ENCODE measurements at regions not wholly inside any gene's neighbourhood (a gene's known extent, or its start where the extent isn't known, plus 50 kb on each side); places are given as distances from the start of the nearest gene placed in this dataset.
A peak's percentile ranks its signal among the peaks of the same experiment; 100 is the strongest.

DNA sequence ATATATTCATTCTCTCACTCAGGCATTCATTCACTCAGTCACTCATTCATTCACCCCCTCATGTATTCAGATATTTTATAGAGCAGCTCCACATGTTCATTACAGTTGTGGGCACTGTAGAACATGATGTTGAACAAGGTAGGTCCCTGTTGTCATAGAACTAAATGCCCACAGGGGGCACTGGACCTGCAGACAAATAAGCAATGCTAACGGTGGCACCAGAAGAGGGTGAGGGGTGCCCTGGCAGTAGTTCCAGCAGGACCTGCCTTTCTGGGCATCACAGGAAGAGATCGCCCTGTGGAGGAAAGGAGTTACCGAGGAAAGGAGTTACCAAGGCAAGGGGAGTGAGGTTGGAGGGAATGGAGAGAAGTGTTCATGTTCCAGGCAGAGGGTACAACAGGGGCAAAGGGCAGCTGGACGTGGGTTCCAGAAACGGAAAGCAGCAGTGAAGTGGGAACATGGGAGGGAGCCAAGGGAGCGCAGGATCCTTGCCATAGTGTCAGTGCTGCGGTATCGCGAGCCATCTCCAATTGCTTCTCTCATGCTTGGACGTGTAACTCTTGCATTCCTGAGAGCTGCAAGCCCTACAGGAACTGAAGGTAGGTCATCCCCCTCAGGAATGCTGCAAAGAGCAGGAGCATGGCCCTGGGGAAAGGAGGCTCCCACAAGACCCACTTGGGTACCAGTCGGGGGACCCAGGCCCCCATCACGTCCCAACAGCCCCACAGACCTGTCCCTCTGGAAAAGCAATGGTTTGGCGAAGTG lies 128.2 kb downstream of the EDN3 start:
- intact Hi-C loops (cut with DNase I) = no loop called here
- DNase-seq = no peak

DNA sequence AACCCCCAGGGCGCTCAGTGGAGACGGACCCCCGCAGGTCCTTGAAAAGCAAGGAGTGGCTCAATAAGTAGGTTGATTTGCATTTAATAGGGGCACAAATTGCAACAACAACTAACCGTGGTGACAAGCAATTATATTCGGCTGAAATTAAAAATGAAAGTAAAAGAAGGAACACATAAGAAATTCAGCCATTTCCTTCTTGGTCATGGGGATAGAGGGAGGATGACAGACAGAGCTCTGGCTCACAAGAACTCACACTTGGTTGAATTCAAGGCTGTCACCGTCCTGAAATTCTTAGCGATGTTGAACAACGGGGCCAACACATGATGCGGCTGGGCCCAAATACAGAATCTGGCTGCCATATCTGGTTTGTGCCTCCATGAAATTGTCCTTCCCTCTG lies 129.0 kb downstream of the EDN3 start:
- intact Hi-C loops (cut with DNase I) = no loop called here
- no peak for DNase-seq

GRCh38 chr20:59431014-59431413 lies 130.6 kb downstream of the EDN3 start:
- intact Hi-C loops (cut with DNase I) = no loop called here
- DNase-seq = no peak

GRCh38 chr20:59434960-59435359 lies 134.5 kb downstream of the EDN3 start:
- no peak for DNase-seq
- intact Hi-C loops (cut with DNase I) = no loop called here

- no peak for DNase-seq
- intact Hi-C loops (cut with DNase I) = no loop called here
Observed at GRCh38 chr20:59435518-59435917, 135.1 kb downstream of the EDN3 start.

DNA sequence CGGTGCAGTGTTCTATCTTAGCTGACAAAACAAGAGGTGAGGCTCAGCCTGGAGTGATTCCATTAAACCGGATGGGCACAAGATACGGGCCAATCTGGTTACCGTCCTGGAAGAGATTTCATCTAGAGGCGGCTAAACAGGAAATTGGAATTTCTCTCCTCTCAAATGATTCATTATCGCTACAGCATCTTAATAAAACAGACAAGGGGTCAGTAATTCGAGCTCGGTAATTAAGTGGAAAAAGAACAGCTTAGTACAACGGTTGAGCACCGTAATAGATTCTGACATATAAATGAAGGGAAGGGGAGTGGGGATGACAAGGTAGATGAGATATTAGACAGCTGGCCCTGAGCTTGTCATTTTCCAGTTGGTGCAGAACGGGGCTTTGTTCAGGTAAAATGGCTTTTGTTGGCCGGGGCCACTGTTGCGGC lies 137.2 kb downstream of the EDN3 start:
- intact Hi-C loops (cut with DNase I) = no loop called here
- DNase-seq = no peak

DNA sequence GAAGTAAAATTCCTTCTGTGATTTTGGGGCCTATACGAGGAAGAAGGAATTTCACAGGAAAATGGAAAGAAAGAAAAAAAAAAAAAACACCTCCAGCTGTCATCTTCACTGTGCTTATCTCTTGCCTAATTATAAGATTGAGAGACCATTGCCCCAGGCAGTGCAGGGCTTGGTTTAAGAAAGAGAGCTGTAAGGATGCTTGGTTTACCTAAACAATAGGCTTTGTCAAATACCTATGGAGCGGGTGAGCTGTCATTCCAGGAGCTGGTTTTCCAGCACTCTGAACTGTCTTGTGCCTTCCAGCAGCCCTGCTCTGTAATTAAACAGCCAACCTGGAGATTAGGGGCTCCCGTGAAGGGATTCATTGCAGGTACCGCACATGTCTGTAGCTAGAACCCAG lies 137.8 kb downstream of the EDN3 start:
- intact Hi-C loops (cut with DNase I) = no loop called here

DNA sequence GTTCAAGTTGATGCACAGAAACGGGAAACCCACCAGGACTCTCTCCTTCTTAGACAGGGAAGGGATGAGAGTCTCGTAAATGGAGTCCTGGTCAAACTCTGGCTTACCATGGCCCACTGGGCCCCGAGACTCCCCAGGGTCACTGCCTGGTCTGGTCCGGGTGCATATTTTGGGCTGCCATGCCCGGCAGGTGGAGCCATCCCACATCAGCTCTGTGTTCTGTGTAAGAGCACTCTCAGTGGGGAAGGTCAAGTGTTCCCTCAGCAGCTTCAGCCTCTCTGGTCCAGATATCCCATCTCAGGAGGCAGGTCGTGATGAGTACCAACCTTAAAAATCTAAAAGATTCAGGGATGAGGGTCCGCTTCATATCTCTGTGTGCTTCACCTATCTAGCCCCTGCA lies 138.8 kb downstream of the EDN3 start:
- intact Hi-C loops (cut with DNase I) = no loop called here
- DNase-seq = no peak

More for the DNA sequence above, 137.8 kb downstream of the EDN3 start:
- DNase-seq = no peak

GRCh38 chr20:59441306-59441705 lies 140.9 kb downstream of the EDN3 start:
- intact Hi-C loops (cut with DNase I) = no loop called here
- DNase-seq = no peak

GRCh38 chr20:59441860-59442810 lies 141.7 kb downstream of the EDN3 start:
- intact Hi-C loops (cut with DNase I) = no loop called here
- no peak for DNase-seq

DNA sequence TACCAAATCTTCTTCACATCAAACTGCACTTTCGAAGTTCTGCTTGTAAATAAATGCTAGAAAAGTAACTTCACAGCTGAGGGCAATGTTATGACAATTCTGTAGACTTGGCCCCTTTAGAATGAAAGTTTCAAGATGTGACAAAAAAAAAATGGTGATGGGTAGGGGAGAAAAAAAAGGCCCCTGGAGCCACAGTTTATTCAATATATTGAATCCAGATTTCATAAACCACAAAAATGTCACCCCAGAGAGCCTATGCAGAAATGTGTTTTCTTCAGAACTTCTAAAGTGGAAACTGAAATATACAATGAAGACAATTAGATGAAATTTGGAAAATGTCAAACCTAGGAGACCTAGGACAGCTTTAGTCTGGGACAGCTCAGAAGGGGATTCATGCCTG lies 143.1 kb downstream of the EDN3 start:
- DNase-seq = no peak
- intact Hi-C loops (cut with DNase I) = no loop called here

- no peak for DNase-seq
- intact Hi-C loops (cut with DNase I) = no loop called here
Observed at GRCh38 chr20:59446376-59446775, 146.0 kb downstream of the EDN3 start.

DNA sequence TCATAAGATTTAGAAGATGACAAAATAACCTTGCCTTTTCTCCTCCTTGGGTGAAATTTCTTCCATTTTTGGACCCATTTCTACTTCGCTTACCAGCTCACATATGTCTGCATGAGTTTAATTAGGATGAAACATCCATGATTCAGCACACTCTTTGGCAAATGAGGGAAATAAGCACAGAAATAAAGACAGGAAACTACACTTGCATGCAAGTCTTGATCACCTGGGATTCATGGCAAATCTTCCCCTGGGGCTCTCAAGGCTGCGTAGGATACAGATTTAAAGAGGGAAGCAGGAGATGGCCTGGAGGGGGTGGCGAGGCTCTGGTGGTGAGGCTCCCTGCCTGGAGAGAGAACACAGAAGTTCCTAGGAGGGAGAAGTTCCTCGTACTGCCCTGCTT lies 147.8 kb downstream of the EDN3 start:
- DNase-seq = no peak
- intact Hi-C loops (cut with DNase I) = no loop called here

GRCh38 chr20:59448851-59449444 lies 148.5 kb downstream of the EDN3 start:
- intact Hi-C loops (cut with DNase I) = no loop called here
- no peak for DNase-seq

DNA sequence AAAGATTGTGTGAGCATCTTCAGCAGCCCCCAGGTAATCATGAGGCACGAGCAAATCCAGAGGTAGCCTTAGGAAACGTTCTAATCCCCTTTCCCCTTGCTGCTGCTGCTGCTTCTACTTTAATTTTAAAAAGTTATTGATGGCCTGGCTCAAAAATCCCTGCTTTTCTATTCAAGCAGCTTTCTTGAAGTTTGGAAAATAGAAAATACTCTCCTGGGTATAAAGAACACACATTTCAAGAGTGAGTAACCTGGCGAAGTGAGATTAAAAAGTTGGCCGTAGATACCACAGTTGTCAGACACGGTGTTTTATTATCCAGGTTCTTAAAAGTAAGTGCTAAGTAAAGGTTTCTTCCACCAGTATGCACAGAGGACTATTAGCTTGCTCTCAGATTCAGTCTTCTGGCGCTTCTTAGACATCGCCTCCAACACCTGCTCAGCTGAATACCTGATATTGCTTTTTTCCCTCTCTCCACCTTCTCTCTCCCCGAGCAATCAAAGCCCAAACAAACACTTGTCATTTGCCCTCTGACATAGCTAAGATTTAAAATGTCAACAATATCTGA lies 150.7 kb downstream of the EDN3 start:
- no peak for DNase-seq
- intact Hi-C loops (cut with DNase I) = no loop called here

DNA sequence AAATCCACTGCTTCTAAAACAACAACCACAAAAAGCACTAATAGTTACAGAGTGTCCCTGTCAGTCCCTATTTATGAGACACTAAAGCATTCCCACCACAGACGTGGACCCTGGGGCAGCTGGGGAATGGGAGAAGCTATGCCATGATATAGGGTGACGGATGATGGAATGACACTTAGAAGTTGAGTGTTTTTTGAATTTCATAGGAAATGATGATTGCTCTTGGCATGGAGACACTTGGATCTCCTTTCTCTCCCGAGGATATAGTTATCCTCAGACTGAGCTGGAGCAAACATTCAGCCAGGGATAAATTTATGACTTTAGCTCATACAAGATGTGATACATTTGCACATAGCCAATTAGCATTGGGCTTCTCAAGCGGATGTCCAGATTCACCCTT lies 151.2 kb downstream of the EDN3 start:
- DNase-seq = no peak
- intact Hi-C loops (cut with DNase I) = no loop called here

- no peak for DNase-seq
- intact Hi-C loops (cut with DNase I) = no loop called here
Observed at GRCh38 chr20:59452856-59453255, 151.5 kb upstream of the PHACTR3 start.

- intact Hi-C loops (cut with DNase I) = loop anchor here (2.0 kb wide), 1 partner anchor 583 kb away; no protein-coding TSS in a partner anchor
- DNase-seq = peak in 1 of 10 donors; percentile 65
Observed at GRCh38 chr20:59453759-59454560, 150.4 kb upstream of the PHACTR3 start.

GRCh38 chr20:59455402-59456341 lies 148.7 kb upstream of the PHACTR3 start:
- DNase-seq = peak in 4 of 10 donors; percentile 14 to 62 (median 14)
- intact Hi-C loops (cut with DNase I) = loop anchor here (2.0 to 5.0 kb wide), 2 partner anchors 585 to 1243 kb away; no protein-coding TSS in a partner anchor

Data from posterior cingulate gyrus (tissue), 11 donors.